Thyroid gland (tissue), 4 donors: ENCODE measurements at regions not wholly inside any gene's neighbourhood (a gene's known extent, or its start where the extent isn't known, plus 50 kb on each side); places are given as distances from the start of the nearest gene placed in this dataset.

Source experiments
- CTCF ChIP-seq, 6 experiments: fragments of 200-600 bp in 3 of 6; fragments of 450-650 bp in 3 of 6; sonication (generic) in 3 of 6; IDR thresholded peaks; one replicate each; pipeline ENCODE4 v1.5.1; 2016 to 2019; ENCODE audit warnings: antibody characterized with exemption in 6 of 6, mild to moderate bottlenecking in 2 of 6, inconsistent platforms in 1 of 6, moderate library complexity in 1 of 6
- POLR2A ChIP-seq, 2 donors: fragments of 450-650 bp; IDR thresholded peaks; one replicate each; pipeline ENCODE4 v1.6.1; 2017; ENCODE audit warnings: antibody characterized with exemption in 2 of 2, mild to moderate bottlenecking in 2 of 2, moderate library complexity in 1 of 2

- no peak for TF ChIP-seq CTCF (IDR thresholded peaks at IDR 0.05)
- TF ChIP-seq POLR2A (IDR thresholded peaks at IDR 0.05): no peak
Measured at GRCh38 chr17:79290726-79291125, 216.1 kb downstream of the ENGASE start.
